ENCODE measurements at regions not wholly inside any gene's neighbourhood (a gene's known extent, or its start where the extent isn't known, plus 50 kb on each side); places are given as distances from the start of the nearest gene placed in this dataset.
A peak's percentile ranks its signal among the peaks of the same experiment; 100 is the strongest.

DNA sequence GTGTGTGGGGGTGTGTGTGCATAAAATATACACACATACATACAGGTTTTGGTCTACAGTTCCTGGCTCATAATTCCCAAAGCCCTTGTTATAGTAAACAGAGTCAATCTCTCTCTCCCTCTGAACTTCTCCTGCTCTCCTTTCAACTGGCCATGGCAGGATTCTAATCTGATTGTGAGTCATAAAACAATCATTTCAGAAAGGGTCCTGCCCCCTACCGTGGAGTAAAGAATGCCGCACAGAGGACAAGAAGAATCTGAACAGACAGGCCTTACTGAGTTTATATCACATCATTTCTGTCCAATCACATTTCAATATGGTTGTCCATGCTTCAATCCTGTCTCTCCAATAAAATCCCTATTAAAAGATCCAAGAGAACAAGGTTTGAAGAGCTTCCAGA, 416.9 kb downstream of the FRK start:
- H3K4me3 Mint-ChIP-seq = no peak overlapping the region
- H3K4me1 Mint-ChIP-seq (ENCODE audit: low read depth) = peaks cover 6% of the 10 kb centered on the region; the same call in 1 of the 2 replicates
- H3K9me3 Mint-ChIP-seq = peaks cover 4% of the 10 kb centered on the region; the same call in 1 of the 2 replicates
- no peaks in the 10 kb centered on the region; the same call in 1 of the 2 replicates for H3K27me3 Mint-ChIP-seq (ENCODE audit: insufficient read depth)
- H3K36me3 Mint-ChIP-seq (ENCODE audit: low read depth) = no peaks in the 10 kb centered on the region
- TF ChIP-seq, protein P1, sequence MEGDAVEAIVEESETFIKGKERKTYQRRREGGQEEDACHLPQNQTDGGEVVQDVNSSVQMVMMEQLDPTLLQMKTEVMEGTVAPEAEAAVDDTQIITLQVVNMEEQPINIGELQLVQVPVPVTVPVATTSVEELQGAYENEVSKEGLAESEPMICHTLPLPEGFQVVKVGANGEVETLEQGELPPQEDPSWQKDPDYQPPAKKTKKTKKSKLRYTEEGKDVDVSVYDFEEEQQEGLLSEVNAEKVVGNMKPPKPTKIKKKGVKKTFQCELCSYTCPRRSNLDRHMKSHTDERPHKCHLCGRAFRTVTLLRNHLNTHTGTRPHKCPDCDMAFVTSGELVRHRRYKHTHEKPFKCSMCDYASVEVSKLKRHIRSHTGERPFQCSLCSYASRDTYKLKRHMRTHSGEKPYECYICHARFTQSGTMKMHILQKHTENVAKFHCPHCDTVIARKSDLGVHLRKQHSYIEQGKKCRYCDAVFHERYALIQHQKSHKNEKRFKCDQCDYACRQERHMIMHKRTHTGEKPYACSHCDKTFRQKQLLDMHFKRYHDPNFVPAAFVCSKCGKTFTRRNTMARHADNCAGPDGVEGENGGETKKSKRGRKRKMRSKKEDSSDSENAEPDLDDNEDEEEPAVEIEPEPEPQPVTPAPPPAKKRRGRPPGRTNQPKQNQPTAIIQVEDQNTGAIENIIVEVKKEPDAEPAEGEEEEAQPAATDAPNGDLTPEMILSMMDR (IDR thresholded peaks at IDR 0.05) = peak; percentile 67
- DNase-seq = peak; percentile 66
- H3K27ac Mint-ChIP-seq = no peak overlapping the region

- no peak for DNase-seq
- Mint-ChIP-seq H3K27me3 (ENCODE audit: insufficient read depth) (no peaks in the 10 kb centered on the region; the same call in 1 of the 2 replicates), H3K27ac (no peak overlapping the region), H3K36me3 (ENCODE audit: low read depth) (no peaks in the 10 kb centered on the region), H3K4me3 (no peak overlapping the region), H3K9me3 (no peaks in the 10 kb centered on the region), H3K4me1 (ENCODE audit: low read depth) (no peaks in the 10 kb centered on the region)
- TF ChIP-seq, protein P1 (IDR thresholded peaks at IDR 0.05) = no peak
Measured at GRCh38 chr6:115634887-115635286, 425.8 kb downstream of the FRK start.

GRCh38 chr6:115634131-115634530, 426.6 kb downstream of the FRK start:
- no peaks in the 10 kb centered on the region for H3K36me3 Mint-ChIP-seq (ENCODE audit: low read depth)
- H3K27me3 Mint-ChIP-seq (ENCODE audit: insufficient read depth) = no peaks in the 10 kb centered on the region; the same call in 1 of the 2 replicates
- TF ChIP-seq, protein P1 (IDR thresholded peaks at IDR 0.05) = no peak
- no peak overlapping the region for H3K27ac Mint-ChIP-seq
- no peak overlapping the region for H3K4me3 Mint-ChIP-seq
- no peaks in the 10 kb centered on the region for H3K9me3 Mint-ChIP-seq
- DNase-seq = no peak
- no peaks in the 10 kb centered on the region for H3K4me1 Mint-ChIP-seq (ENCODE audit: low read depth)

- Mint-ChIP-seq H3K27ac (no peak overlapping the region), H3K27me3 (ENCODE audit: insufficient read depth) (no peaks in the 10 kb centered on the region), H3K4me1 (ENCODE audit: low read depth) (no peaks in the 10 kb centered on the region), H3K9me3 (no peaks in the 10 kb centered on the region), H3K36me3 (ENCODE audit: low read depth) (no peaks in the 10 kb centered on the region), H3K4me3 (no peak overlapping the region)
- no peak for DNase-seq
- TF ChIP-seq, protein P1 (IDR thresholded peaks at IDR 0.05) = no peak
Measured at GRCh38 chr6:115631028-115631427, 429.7 kb downstream of the FRK start.

DNA sequence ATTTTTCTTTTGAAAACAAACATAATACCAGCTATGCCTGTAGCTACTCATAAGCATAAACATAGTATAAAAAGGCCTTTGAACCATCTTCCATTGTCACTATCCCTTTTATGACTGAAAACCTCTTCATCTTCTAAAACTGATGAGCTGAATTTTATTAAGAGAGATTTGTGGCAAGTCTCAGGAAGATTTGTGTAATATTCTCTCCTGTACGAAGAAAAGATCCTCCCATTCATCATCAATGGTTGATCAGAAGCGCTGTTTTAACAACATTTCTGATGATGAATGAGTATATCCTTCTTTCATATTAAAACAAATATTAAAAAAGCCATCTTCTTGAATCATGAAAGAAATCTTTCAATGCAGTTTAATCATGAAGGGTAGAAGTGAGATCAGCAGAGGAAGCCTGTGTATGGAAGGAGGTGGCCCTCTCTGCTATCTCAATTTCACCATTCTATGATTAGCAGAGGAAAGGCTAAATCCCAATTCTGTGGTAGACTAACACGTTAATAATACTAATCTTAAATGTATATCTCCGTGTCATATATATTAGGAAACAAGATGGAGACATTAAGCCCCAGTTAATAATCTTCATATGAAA, 430.2 kb downstream of the FRK start:
- no peaks in the 10 kb centered on the region for H3K36me3 Mint-ChIP-seq (ENCODE audit: low read depth)

More for the DNA sequence above, 430.2 kb downstream of the FRK start:
- Mint-ChIP-seq H3K4me1 (ENCODE audit: low read depth) (no peaks in the 10 kb centered on the region), H3K9me3 (no peaks in the 10 kb centered on the region), H3K27me3 (ENCODE audit: insufficient read depth) (no peaks in the 10 kb centered on the region), H3K27ac (no peak overlapping the region), H3K4me3 (no peak overlapping the region)
- TF ChIP-seq, protein P1 (IDR thresholded peaks at IDR 0.05) = no peak
- DNase-seq = no peak

Data from HFFc6 (cell line).